Fibroblast of skin of abdomen (primary cell): ENCODE measurements at regions not wholly inside any gene's neighbourhood (a gene's known extent, or its start where the extent isn't known, plus 50 kb on each side); places are given as distances from the start of the nearest gene placed in this dataset.
"Not testable (repeated sequence)": the region's sequence is repeated elsewhere in the genome, so short reads cannot be mapped to it uniquely, and the experiment has no call there.

ENCODE experiments used
- DNase-seq: peaks from one replicate; pipeline ENCODE4 v3.0.0-alpha.2; 2013

DNA sequence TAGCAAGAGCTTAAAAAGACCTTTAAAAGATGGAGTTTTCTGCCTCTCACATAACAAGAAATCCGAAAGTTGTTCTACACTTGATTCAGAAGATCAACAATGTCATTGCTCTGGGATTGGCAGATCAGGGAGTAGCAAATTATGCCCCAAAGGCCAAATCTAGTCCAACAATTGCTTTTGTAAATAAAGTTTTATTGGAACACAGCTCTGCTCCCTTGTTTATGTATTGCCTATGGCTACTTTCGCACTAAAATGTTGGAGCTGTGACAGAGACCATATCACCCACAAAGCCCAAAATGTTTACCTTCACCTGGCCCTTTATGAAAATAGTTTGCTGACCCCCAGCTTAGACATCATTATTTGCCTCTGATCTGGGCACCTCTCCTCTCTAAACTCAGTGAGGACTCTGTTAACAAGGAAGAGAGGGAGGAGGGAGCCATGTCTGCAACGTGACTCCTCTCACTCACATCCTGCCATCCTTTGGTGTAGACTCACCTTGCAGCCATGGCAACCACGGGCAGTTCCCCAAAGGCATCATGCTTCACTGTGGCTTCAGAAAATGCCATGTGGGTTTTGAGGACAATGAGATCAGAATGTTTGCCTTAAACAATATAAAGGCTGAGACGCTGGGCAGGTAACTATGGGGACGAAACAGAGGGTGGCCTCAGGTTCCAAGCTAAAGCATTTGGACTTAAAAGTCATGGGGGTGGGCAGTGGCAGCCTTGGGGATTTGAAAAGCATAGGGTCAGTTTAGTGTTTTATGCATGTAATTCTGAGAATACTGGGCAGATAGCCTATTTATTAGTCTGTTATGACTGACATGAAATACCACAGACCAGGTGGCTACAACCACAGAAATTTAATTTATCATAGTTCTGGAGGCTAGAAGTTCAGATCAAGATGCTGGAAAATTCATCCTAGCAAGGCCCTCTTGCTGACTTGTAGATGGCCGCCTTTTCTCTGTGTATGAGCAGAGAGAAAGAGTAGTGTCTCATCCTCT is 149.7 kb upstream of the TNFAIP3 start:
- no peak for DNase-seq

DNA sequence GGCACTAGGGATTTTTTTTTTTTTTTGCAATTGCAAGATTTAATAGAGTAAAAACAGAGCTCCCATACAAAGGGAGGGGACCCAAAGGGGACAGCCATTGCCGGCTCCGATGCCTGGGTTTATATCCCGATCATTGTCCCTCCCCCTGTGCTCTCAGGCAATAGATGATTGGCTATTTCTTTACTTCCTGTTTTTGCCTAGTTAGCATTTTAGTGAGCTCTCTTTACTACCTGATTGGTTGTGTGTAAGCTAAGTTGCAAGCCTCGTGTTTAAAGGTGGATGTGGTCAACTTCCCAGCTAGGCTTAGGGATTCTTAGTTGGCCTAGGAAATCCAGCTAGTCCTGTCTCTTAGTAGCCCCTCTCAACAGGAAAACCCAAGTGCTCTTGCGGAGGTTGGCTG is 148.2 kb upstream of the TNFAIP3 start:
- not testable (repeated sequence) for DNase-seq

DNA sequence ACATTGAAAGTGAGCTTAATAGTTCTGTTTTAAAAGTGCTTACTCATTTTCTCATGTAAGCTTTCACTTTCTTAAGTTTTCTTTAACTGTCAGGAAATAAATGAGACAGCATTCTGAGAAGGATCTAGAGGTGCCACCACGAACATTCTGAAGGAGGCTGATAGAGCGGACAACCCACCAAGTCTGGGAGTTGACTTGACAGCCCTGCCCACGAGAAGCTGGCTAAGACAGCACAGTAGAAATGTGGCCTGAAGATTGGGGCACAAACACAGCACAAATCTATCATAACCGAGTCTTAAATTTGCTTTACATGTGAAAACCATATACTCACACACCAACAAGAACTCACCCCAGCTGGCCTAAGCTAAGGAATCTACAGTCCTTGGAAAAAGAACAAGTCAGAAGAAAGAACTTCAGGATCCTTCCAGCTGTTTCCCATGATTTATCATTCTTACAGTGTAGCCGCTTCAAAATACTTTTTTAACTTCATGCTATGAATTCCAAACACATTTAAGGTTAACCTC is 144.2 kb upstream of the TNFAIP3 start:
- peak; percentile 71 for DNase-seq

DNA sequence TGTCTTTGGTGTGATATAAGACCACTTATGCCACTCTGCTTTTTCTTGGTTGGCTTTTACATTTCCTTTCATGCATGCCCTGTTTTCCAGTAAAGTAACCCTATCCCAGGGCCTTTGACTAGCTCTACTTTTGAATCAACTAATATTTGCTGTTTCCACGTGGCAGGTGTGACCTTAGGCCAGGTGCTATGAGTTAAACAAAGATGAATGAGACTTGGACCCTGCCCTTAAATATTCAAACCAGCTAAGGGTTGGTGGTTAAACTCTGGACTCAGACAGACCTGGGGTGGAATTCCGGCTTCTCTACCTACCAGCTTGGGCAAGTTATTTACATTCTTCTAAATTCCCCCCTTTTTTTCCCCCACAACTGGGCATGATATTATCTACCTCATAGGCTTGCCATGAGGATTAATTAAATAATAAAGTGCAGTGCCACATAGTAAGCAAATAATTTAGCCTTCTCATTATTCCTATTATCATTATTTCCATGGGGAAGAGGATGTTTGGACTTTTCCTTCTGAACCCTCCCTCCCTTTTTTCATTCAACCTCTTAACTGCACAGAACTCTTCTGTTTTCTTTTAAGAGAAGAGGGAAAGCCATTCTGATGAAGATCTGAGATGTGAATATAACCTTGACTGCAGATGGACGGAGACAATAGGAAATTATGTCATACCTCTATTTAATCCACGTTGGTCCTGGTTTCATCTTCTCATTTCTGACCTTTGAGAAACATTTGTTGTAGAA is 143.6 kb upstream of the TNFAIP3 start:
- no peak for DNase-seq

DNA sequence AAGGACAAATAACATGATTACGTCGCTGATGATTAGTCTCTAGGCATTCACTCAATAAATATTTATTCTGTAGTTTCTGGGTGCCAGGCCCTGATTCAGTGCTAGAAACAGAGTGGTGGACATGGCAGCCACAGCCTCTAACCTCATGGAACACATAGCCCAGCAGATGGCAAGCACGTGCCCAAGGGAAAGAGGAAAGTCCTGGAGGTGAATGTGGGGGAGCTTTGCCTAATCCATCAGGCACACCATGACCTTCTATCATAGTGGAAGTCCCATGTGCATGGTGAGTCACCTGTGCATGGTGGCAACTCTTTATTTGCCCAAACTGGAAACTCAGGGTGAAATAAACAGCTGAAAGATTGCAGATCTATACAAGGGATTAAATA is 143.0 kb upstream of the TNFAIP3 start:
- no peak for DNase-seq

DNA sequence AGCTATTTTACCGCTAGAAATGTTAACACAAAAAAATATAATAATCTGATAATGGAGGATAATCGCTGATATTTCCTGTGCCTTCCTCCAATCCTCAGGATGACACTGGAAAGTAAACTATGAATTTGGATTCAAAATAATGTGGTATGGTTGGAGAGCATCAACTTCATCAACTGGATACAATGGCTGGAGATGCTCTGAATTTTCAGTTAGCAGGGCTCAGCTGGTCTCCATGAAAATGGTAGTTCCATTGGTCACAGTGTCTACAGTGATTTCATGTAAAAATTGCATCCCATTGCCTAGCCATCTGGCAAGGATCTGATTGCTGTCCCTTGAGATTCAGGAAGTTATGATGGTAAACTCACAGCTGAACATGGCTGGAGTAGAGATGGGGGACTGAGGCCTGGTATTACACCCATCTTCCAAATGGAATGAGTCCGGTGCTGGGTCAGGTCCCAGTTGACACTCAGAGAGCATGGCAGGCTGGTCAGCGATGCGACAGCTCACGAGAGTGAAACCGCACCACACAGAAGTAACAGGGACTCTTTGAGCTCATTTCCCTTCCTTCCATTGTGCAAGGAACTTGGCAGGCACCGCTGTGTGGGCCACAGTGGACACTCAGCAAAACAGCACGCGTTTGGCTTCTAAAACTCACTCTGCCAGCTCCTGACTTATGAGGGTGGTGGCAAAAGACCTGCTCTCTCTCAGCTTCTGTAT is 142.4 kb upstream of the TNFAIP3 start:
- no peak for DNase-seq

DNA sequence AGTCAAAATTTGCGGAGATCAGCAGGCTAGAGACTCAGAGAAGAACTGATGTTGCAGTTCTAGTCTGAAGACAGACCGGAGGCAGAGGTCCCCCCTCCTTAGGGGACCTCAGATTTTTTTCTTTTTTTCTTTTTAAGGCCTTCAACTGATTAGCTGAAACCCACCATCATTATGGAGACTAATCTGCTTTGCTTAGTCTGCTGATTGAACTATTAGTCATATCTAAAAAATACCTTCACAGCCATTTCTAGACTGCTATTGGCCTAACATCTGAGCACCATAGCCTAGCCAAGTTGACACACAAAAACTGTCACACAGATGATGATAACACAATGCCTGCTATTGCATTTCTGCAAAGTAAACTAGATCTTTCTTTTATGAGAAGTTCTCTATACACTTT is 141.1 kb upstream of the TNFAIP3 start:
- DNase-seq: no peak

DNA sequence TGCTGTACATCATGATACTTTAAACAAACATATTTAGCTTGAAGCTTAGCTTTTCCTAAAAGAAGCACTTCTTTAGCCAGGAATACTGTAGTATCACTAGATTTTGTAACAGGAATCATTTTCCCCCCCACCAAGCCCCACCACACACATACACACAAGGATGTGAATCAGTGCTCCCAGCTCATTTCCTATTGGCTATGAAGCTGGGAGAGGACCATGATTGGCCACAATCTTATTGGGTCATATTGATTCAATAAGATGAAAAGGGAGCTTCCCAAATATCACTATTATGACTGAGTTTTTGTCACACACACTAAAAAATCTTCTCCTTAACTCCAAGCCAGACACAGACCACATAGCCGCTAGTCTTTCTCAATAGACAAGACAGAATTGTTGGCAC is 140.5 kb upstream of the TNFAIP3 start:
- no peak for DNase-seq

DNA sequence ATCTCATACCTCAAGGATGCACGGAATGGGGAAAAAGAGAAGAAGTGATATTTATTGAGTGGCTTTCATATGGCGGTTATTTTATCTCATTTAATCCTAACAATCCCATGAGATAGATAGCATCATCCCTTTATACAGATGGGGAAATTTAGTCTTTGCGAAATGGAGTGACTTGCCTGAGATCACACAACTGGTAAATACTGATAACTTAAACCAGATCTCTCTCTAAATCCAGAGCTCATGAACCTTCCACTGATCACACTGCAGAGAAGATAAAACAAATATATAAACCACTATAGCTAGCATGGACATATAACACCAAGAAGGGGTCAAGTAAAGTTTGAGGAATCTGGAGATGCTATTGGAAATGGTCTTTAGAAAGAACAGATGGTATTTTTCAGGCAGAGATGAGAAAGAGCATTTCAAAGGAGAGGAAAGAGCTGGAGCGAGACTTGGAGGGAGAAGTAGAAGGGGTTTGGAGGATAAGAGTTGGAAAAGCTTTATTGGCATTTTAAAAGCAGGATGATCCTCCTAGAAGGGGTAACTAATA is 139.8 kb upstream of the TNFAIP3 start:
- no peak for DNase-seq

DNA sequence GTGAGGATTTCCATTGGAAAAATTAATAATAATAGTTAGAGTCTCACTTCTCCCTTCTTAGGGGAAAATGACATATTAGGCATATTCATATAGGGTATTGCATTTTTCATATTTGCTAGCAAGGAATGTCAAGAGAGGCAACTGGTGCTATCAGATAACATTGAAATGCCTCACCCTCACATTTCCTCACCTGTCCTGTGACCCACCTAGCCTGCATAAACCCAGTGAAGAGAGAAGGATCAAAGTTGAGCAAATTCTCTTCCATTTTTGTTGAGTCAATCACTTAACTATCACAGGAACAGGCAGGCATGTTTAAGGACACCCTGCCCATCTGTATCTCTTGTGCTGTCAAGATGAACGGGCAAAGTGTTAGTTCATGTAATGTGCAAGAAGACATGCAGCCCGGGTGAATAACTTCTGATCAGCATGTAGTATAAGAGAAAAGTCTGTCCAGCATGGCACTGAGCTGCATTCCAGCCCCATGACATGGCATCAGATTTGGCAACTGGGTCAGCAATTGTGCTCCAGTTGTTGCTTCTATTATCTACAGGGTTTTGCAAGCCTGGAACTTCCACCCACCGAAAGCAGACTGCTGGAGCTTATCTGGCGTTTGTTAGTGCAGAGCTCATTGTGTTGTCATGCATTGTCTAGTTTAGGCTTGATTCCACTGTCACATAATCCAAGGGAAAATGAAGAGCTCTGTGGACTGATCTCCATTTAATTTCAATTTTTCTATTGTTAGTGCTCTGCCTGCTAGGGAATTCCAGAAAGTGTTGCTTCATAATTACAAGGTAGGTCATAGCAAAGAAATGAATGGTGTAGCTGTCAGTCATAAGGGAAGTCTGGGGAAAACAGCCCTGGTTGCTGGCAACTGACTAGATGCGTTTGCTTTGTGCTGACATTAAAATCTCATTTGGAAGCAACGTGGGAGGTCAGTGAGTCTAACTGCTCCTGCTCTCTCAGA is 138.4 kb upstream of the TNFAIP3 start:
- DNase-seq: peak; percentile 92

DNA sequence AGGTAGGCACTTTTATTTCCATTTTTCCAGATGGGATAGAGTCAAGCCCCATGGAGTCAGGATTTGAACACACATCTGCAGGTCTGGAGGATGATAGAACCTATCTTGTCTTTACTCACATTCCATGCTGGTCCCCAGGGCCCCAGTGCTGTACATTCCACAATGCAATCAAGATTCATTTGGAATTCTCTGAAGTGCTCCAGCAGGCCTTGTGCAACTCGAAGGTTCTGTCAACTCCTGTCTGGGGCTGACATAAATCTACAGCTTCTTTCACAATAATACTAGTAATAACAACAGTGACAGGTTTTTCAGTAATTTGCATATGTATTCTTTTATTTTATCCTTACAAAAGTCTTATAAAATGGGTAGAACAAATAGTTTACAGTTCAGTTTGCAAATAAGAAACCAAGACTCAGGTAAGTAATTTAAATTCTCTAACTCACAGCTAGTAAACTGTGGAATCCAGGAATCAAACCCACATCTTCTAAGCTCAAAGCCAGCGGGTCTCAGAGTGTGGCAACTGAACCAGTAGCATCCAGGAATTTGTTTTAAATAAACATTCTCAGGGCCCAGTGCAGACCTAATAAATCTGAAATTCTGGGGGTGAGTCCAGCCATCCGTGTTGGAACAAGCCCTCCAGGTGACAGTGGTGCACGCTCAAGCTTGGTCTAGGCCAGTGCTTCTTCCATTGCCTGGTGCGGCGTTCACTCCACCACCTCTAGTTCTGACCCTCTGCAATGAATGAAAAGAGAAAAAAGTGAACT is 137.0 kb upstream of the TNFAIP3 start:
- peak; percentile 91 for DNase-seq

DNA sequence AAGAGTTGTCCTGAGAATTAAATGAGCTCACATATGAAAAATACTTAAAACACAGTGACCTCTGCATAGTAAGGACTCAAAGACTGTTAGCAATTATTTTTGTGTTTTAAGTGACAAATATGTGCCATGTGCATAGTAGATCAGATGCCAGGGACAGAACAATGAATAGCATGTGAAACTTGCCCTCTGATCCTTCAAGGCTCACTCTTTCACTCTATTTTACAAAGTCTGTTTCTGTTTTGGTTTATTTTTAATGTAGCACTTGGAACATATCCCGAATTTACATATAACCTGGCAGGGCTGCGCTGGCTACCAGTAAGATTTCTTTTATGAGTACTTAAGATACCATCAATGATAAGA is 135.5 kb upstream of the TNFAIP3 start:
- no peak for DNase-seq

DNA sequence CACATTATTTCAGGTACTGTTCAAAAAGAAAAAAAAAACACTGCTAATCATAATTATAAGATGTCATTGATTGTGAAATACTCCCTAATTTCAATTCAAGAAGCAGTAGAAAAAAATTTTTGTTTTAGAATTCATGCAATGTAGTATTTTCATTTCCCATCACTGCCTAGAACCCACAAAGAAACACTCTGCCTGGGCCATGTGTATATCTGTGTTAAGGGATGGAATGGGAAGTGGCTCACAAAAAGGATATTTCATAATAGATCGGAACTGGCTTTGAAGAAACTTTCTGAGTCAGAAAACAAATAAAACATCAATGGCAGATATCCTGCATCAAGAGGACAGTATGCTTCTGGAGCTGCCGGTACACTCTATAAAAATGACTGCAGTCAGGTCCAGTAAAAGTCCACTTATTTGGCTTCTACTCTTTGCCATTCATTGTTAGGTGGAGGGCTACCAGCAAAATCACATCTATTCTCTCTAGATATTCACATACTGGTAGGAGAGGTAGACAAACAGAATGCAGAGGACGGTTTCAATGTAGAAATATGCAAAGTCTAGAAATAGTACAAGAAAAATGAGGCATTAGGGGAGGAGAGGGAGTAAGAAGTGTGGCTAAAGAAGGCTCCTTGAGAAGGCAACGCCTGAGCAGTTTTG is 135.0 kb upstream of the TNFAIP3 start:
- peak; percentile 54 for DNase-seq

DNA sequence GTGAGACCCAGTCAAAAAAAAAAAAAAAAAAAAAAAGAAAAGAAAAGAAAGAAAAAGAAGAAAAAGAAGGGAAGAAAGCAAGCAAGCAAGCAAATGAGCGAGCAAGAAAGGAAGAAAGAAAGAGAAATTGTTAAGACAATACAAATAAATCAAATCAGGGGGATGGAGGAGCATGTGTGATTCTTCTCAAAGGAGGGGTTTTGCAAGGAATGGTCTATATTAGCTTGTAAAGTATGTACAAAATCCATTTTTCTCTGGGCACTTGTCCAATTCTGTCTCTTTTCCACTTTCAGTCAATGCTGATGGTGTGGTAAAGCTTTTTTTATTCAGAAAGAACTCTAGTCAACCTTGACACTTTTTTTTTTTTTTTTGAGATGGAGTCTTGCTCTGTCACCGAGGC is 133.7 kb upstream of the TNFAIP3 start:
- DNase-seq: no peak

DNA sequence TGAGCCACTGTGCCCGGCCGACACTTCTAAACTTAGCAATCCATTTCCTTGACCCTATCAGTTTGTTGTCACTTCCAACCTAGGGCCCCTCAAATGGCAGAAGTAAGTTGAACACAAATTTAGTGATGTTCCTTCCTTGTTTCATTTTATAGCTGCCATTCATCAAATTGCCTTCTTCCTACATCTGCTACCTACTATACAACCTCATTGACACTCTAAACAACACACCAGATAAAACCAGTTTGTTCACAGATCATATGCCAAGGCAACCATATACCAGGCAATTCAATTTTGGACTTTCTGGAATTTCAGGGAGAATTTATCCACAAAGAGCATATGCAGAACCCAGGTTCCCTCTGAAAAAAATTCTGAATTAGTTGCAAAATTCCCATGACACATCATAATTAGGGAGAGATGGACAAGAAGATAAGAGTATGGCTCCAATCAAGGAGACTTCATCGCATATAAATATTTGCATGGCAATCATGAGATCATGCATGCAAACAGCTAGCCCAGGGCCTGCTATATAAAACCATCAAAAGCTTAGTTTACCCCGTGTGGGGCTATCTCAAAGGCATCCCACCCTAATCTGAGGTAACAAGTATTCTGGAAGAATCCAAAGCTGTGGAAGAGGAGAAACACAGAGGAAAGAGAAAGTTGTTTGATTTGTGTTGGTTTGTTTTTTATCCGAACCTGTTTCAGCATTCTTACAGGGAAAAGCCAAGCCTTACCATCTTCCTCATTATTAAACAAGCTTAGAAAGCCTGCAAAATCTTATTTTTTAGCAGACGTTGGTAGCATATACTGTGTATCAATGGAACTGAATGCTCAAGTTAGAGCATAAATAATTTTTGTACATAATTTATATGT is 132.8 kb upstream of the TNFAIP3 start:
- no peak for DNase-seq

DNA sequence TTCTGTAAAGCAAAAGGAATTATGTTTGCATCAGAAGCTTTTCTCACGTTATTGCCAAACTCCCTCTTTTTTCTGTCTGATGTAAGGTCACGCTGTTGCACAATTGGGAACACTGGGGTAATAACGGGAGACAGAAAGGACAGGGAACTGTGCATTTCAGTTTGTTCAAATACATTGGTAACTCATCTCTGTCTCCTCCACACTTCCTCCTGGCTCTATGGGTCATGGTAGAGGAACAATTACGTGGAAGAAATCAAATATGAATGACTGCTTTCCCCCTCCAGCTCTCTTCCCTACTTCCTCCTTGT is 132.2 kb upstream of the TNFAIP3 start:
- no peak for DNase-seq

DNA sequence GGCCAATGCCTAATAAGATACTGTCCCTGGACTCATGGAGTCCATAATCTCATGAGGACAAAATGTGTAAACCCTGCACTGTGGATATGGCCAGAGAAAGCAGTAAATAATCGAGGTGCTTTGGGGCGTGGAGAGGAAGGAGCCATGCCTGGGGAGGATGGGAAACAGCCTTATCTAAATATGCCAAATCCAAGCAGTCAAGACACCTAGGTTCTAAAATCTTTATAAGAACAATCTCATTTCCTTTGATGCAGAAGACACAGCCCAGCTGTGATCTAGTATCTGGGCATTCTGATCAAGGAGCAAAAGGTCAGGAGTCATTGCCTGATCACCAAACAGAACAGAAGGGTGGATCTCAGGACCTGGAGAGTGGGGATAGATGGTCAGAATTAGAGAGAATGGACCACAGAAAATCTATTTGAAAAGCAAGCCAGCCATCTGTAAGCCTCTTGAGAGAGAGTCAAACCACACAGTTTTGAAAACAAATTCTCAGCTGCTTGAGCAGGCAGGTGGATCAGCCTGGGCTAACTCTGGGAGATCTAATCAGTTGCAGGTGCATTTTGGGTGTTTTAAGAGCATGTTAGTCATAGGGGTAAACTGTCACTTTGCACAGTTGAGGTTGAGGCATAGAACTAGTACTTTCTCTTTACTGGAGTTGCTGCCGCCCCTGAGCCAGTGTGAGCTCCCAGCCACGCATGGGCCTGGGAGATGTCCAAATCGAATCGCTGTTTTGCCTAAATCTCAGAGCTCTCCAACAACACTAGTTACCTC is 130.8 kb upstream of the TNFAIP3 start:
- no peak for DNase-seq

DNA sequence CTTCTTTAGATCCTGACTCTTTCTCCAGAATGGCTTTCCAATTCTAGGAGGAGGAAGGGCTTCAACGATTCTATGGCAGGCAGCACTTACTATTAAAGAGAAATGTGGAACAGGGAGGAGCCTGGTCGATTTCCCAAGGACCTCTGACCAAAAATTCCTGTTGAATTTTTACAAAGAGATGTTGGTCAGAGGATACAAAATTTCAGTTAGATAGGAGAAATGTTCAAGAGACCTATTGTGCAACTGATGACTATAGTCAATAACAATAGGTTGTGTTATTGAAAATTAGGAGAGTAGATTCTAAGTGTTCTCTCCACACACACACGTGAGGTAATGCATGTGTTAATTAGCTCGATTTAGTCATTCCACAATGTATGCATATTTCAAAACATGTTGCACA is 130.1 kb upstream of the TNFAIP3 start:
- no peak for DNase-seq
